ENCODE measurements at regions not wholly inside any gene's neighbourhood (a gene's known extent, or its start where the extent isn't known, plus 50 kb on each side); places are given as distances from the start of the nearest gene placed in this dataset.

DNA sequence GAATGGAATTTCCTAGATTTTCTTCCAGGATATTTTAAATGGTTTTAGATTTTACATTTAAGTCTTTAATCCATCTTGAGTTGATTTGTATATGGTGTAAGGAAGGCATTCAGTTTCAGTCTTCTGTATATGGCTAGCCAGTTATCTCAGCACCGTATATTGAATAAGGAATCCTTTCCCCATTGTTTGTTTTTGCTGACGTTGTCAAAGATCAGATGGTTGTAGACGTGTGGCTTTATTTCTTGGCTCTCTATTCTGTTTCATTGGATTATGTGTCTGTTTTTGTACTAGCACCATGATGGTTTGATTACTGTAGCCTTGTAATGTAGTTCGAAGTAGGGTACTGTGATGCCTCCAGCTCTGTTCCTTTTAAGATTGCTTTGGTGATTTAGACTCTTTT is 325.7 kb upstream of the EPHA6 start:
- Histone ChIP-seq H3K4me3 (ENCODE audit: low read depth, low read length, poor library complexity, severe bottlenecking) (no peak overlapping the region), H3K4me1 (ENCODE audit: insufficient read depth, low read length, poor library complexity, severe bottlenecking) (no peaks in the 10 kb centered on the region), H3K9me3 (ENCODE audit: low read depth, low read length, poor library complexity, severe bottlenecking) (peaks cover 32% of the 10 kb centered on the region), H3K27me3 (replicated peaks; ENCODE audit: insufficient read depth, low read depth, low read length, poor library complexity) (no peaks in the 10 kb centered on the region), H3K36me3 (ENCODE audit: insufficient read depth, low read length, poor library complexity, severe bottlenecking) (no peaks in the 10 kb centered on the region), H3K27ac (ENCODE audit: low read depth, low read length, poor library complexity, severe bottlenecking) (no peak overlapping the region)
- POLR2A ChIA-PET (ENCODE audit: low non-redundant PET): no interaction called here
- BruUV-seq (replicated peaks): no TSS peak
- intact Hi-C loops (cut with micrococcal nuclease; ENCODE audit: unreplicated experiment): no loop called here
- TF ChIP-seq, protein P1, sequence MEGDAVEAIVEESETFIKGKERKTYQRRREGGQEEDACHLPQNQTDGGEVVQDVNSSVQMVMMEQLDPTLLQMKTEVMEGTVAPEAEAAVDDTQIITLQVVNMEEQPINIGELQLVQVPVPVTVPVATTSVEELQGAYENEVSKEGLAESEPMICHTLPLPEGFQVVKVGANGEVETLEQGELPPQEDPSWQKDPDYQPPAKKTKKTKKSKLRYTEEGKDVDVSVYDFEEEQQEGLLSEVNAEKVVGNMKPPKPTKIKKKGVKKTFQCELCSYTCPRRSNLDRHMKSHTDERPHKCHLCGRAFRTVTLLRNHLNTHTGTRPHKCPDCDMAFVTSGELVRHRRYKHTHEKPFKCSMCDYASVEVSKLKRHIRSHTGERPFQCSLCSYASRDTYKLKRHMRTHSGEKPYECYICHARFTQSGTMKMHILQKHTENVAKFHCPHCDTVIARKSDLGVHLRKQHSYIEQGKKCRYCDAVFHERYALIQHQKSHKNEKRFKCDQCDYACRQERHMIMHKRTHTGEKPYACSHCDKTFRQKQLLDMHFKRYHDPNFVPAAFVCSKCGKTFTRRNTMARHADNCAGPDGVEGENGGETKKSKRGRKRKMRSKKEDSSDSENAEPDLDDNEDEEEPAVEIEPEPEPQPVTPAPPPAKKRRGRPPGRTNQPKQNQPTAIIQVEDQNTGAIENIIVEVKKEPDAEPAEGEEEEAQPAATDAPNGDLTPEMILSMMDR (conservative IDR thresholded peaks at IDR 0.05; ENCODE audit: low read depth, low read length): no peak
- DNase-seq (ENCODE audit: low spot score): no peak
- CTCF ChIA-PET: no interaction called here

DNA sequence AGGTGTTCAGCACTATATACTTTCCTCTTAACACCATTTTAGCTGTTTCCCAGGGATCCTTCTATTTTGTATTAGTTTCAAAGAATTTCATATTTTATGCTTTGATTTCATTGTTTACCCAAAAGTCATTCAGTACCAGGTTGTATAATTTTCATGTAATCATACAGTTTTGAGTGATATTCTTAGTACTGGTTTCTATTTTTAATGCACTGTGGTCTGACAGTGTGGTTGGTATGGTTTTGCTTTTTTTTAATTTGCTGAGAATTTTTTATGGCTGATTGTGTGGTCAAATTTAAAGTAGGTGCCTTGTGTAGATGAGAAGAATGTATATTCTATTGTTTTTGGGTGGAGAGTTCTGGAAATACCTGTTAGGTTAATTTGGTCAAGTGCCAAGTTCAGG is 323.4 kb upstream of the EPHA6 start:
- DNase-seq (ENCODE audit: low spot score): no peak
- BruUV-seq (replicated peaks): no TSS peak
- CTCF ChIA-PET: no interaction called here
- Histone ChIP-seq H3K27me3 (replicated peaks; ENCODE audit: insufficient read depth, low read depth, low read length, poor library complexity) (no peaks in the 10 kb centered on the region), H3K27ac (ENCODE audit: low read depth, low read length, poor library complexity, severe bottlenecking) (no peak overlapping the region), H3K9me3 (ENCODE audit: low read depth, low read length, poor library complexity, severe bottlenecking) (peaks cover 40% of the 10 kb centered on the region), H3K4me1 (ENCODE audit: insufficient read depth, low read length, poor library complexity, severe bottlenecking) (no peaks in the 10 kb centered on the region), H3K4me3 (ENCODE audit: low read depth, low read length, poor library complexity, severe bottlenecking) (no peak overlapping the region), H3K36me3 (ENCODE audit: insufficient read depth, low read length, poor library complexity, severe bottlenecking) (no peaks in the 10 kb centered on the region)
- POLR2A ChIA-PET (ENCODE audit: low non-redundant PET): no interaction called here
- TF ChIP-seq EZH2 (IDR thresholded peaks at IDR 0.05; ENCODE audit: borderline replicate concordance, low read depth, low read length, poor library complexity, severe bottlenecking): no peak
- TF ChIP-seq, protein P1 (conservative IDR thresholded peaks at IDR 0.05; ENCODE audit: low read depth, low read length): no peak
- intact Hi-C loops (cut with micrococcal nuclease; ENCODE audit: unreplicated experiment): no loop called here

DNA sequence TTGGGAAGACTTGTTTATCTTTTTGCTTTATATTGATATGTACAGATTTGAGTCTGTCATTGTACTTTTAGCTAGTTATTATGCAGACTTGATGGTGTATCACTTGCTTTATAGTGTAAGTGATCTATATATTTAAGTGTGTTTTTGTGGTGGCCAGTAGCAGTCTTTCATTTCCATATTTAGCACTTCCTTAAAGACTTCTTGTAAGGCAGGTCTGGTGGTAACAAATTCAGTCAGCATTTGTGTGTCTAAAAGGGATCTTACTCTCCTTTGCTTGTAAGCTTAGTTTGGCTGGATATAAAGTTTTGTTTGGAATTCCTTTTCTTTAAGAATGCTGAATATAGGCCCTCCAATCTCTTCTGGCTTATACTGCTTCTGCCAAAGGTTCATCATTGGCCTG is 322.5 kb upstream of the EPHA6 start:
- Histone ChIP-seq H3K4me3 (ENCODE audit: low read depth, low read length, poor library complexity, severe bottlenecking) (no peak overlapping the region), H3K9me3 (ENCODE audit: low read depth, low read length, poor library complexity, severe bottlenecking) (peaks cover 42% of the 10 kb centered on the region), H3K27me3 (replicated peaks; ENCODE audit: insufficient read depth, low read depth, low read length, poor library complexity) (no peaks in the 10 kb centered on the region), H3K4me1 (ENCODE audit: insufficient read depth, low read length, poor library complexity, severe bottlenecking) (no peaks in the 10 kb centered on the region), H3K36me3 (ENCODE audit: insufficient read depth, low read length, poor library complexity, severe bottlenecking) (no peaks in the 10 kb centered on the region), H3K27ac (ENCODE audit: low read depth, low read length, poor library complexity, severe bottlenecking) (no peak overlapping the region)
- no peak for DNase-seq (ENCODE audit: low spot score)
- no peak for TF ChIP-seq EZH2 (IDR thresholded peaks at IDR 0.05; ENCODE audit: borderline replicate concordance, low read depth, low read length, poor library complexity, severe bottlenecking)
- TF ChIP-seq, protein P1 (conservative IDR thresholded peaks at IDR 0.05; ENCODE audit: low read depth, low read length): no peak
- intact Hi-C loops (cut with micrococcal nuclease; ENCODE audit: unreplicated experiment): no loop called here
- ChIA-PET POLR2A (ENCODE audit: low non-redundant PET) (no interaction called here), CTCF (no interaction called here)
- BruUV-seq (replicated peaks): no TSS peak
